Stimulated activated CD8-positive, alpha-beta memory T cell treated with anti-CD3 and anti-CD28 coated beads, Interleukin-4, amount 100 ng/mL, for 24 hours (primary cell): ENCODE measurements at regions not wholly inside any gene's neighbourhood (a gene's known extent, or its start where the extent isn't known, plus 50 kb on each side); places are given as distances from the start of the nearest gene placed in this dataset.

ENCODE experiments used
- DNase-seq: peaks from one replicate; pipeline ENCODE4 v3.0.0-alpha.2; 2020; ENCODE audit warnings: low read depth

DNA sequence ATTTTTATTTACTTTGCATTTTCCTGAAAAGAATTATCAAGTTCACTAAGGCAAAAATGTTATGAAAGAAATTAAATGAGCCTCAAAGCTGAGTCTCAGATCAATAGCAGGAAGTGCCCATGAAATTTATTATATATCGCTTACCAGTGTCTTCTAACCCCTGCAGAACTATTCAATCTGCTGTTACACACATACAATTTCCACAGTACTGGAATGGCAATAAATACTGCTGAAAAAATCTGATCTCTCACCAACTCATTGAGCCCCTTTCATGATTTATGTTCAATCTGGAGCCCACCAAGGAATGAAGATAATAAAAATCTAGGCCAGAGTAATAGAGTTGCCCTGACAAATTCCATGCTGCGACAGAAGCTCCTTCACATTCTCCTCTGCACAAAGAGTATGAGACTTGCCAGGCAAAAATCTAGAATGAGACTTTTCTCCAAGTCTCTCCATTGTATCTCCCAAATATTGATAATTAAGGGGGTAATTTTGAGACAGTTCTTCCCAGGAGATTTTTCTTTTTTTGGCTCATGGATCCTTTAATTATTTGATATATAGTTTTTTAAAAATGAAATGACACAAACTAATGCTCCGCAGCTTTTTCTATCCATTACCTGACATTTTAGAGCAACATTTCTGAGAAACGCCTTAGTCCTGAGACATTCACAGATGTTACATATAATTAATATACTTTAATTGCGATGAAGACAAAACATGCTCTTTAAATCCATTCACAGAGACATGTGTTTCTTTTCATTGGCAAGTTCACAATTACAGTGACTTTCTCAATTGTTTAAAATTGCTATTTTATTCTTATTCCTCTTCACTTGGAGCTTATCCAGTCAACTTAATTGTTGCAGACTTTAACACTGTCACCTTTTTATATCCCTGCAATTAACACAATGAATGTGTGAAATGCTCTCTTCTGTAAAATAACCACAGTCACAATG is 1020.4 kb downstream of the CBLN2 start:
- no peak for DNase-seq

DNA sequence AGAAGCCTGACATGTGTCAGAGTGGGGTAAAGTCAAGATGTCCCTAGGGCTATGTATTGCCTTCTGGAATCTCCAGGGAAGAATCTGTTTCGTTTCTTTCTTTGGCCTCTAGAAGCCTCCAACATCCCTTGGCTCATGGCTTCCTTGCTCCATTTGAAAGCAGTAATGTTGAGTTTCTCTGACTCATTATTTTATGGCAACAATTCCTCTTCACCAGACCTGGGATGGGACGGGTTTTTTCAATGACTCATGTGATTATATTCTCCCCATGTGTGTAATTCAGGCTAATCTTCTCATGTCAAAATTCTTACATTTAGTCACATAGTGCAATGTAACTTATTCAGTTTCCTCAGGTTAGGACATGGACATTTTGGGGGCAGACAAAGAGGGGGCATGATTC is 1038.6 kb downstream of the CBLN2 start:
- no peak for DNase-seq

DNA sequence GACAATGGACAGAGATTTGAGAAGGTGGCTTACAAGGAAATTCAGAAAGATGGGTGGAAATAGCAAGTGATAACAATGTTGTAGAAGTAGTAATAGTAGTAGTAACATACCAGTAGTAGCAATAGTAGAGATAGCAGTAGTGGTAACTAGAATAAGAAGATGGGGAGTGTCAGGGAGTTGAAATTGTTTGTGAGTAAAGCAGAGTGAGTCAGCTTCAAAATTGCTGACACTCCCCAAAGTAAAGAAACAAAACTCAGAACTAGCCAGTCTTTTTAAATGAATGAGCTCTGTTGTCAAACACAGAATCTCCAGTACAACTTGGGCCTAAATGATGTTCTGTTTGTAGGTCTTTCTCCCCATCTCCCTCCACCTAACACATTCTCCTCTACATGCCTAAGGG is 1040.9 kb downstream of the CBLN2 start:
- no peak for DNase-seq

DNA sequence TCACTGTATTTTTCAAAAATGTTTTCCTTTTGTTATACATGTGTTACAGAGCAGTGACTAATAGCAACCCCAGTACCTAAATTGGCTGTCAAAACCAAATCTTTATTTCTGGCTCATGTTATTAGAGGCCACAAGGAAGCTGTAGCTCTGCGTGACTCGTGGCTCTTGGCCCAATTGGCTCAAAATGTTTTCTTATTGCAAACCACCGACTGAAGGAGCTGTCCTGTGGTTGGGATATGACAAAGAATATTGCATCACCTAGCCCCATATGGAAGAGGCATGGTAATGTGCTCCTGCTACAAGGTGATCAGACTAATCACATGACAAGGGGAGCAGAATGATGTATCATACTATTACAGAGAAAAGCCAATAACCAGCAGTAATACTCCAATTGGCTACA is 1058.5 kb downstream of the CBLN2 start:
- no peak for DNase-seq

DNA sequence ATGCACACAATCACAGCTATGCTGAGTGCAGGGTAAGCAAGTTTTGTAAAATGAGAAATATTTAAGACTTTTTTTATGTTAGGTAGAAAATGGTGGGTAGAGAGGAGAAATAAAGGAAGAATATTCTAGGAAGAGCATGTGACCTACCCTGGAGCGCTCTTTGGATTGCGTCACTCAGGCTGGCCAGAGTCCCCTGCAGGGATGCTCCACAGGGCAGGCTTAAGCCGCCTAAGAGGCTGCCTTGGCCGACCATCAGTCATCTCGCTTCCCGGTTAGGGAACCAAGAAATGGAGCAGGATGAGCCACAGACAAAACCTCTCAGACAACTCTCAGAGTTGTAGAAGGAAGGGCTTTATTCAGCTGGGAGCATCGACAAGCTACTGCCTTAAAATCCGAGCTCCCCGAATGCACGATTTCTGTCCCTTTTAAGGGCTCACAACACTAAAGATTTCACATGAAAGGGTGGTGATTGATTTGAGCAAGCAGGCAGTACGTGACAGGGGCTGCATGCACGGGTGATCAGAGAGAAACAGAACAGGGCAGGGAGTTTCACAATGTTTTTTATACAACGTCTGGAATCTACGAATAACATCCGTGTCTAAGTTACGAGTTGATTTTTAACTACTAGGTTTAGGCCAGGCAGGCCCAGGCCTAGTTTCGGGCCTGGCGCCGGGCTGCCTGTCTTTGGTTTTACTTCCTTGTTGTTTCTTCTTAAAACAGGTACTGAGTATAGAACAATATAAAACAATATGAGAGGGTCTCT is 1072.0 kb downstream of the CBLN2 start:
- DNase-seq: no peak

DNA sequence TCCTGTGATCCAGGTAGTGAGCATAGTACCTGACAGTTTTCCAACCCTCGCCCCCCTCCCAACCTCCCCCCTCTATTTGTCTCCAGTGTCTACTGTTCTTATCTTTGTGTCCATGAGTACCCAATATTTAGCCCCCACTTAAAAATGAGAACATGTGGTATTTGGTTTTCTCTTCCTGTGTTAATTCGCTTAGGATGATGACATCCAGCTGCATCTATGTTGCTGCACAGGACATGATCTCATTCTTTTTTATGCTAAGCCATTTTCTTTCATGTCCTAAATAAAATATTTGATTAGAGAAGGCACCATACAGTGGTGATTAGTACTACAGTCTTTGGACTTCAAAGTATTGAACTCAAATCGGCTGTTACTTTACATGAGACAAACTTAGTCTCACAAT is 1087.9 kb downstream of the CBLN2 start:
- no peak for DNase-seq

DNA sequence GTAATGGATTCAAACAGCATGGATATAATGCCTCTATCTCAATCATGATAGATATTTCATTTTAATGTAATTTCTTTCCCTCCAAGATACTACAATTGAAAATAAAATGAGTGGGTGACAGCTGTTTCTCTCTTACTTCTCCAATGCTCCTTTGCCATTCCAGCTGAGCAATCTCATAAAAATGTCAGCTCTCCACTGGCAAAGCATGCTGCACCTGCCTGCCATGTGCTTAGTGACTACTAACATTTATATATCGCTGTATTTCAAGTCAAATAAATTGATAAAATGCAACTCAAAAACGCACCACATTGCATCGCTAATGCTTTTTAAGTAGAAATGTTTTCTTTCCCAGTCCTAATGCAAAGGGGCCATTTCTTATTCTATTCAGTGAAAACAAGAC is 1093.9 kb downstream of the CBLN2 start:
- DNase-seq: no peak

DNA sequence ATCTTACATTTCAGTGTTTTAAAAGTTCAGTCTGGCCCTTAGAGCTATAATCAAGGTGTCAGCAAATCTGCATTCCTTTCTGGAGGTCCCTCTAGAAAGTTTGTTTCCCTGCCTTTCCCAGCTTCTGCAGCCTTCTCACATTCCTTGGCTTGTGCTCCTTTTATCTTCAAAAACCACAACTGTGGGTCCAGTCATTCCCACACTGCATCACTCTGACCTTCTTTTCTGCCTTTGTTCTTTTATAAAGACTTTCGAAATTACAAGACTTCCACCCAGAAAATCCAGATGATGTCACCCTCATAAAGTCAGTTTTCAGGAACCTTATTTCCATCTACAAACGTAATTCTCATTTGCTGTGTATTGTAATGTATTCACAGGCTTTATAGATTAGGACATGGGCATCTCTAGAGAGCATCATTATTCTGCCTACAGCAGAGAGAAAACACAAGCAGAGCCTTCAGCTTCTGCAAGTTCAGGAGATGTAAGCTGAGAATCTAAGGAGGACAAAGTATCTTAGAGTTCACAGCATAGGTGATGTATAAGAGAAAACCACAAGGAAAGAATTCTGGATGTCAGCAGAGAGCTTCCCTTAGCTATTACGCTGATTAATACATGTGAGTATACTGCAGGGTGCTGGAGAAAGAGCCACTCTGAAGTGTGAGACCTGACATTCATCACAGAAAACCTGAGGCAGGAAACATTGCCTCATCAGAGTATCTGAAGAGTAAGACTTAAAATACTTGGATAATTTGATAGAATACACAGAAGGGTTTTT is 1100.2 kb downstream of the CBLN2 start:
- no peak for DNase-seq

DNA sequence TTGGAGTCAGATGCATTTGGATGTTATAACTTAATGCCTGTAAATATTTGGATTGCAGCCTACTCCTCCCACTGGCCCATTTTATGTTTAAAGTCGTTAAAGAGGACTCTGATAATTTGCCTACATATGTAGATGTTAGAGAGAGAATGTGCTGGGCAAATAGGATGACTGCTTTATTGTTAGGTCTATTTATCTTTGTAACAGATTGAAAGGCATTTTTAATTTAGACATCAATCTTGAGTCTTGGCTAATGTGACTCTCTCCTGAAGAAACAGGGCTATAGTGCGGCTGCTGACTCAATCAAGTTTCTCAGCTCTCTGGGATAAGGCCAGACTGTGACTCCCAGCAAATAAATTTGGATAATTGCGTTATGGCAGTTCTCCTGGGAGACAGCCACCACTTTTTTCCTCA is 1101.4 kb downstream of the CBLN2 start:
- DNase-seq: no peak

DNA sequence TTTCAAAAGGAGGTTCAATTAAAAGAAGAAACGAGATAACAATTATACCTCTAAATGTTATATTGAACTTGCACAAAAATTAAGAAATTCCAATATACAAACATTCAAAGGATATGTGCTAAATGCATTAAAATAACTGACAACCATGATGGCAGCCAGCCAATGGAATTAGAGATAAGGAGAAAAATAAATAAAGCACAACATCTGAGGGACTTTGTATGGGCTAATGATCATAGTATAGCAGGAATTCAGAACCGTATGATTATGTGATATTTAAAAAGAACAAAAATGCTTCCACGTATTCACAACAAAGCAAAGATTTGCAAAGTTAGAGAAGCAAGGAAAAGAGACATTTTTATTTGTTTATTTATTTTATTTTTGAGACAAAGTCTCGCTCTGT is 1103.0 kb downstream of the CBLN2 start:
- no peak for DNase-seq

DNA sequence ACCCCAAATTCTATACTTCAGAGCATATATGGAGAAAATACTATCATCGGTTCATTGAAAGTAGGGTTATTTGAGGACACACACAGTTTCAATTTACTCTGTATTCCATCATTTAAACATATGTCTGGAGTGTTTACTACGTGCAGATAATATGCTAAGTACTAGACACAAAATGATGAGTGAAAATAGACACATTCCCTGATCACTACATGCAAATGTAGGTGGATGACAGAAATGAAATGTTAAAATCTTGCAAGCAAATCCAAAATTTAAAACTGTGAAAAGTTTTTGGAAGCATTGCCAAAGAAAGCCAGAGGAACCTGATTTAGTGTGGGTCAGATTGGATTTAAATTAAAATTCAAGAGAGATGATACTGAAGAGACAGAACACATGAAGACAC is 1106.6 kb downstream of the CBLN2 start:
- DNase-seq: no peak

DNA sequence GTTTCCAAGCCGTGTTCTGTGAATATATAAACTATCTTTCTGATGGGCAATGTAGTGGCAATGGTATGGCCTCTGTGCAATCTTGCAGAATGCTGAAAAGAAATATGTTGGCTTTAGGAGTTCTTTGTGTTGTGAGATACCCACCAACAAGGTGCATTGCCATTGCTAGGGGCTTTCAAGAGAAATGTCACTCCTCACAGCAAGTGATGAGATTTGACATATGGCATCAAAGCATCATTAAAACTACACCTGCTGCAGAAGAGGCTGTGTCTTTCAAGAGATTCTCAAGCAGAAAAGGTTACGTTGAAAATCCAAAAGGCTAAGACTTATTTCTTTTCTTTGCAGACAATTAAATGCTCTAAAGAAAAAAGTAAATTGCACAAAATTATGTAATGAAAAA is 1110.8 kb downstream of the CBLN2 start:
- DNase-seq: no peak

DNA sequence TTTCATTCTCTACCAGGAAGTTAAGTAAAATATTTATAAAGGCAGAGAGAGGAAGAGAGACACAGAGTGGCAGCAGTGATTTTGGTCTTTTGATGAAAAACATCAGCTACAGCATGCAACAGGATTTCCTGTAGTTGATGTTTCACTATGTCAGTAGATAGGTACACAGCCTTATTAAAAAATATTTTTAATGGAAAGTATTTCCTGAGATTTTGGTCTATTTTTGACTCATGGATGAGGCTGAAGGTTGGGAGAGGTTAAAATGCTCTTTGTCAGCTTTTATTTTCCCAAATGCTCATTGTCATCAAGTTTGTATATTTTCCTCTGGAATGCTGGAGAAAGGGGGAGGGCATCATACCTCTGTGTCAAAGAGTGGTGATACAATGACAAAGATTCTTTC is 1112.5 kb downstream of the CBLN2 start:
- no peak for DNase-seq

DNA sequence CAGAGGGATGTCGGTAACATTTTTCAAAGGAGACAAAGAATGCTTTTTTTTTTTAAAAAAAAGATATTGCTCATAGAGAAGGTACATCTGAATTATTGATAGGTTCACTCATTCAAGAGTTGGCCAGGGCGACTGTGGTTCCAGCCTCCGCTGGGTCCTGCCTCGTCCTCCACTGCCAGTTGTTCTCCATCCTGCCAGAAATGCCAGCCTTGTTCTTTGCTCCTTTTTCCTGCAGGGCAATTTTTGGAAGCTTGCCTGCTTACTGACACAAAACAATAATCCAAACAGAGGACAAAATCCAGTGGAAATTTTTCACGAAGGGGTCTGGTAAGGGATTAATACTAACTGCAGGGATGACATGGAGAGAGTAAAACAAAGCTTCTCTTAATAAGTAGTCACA is 1113.0 kb downstream of the CBLN2 start:
- DNase-seq: no peak

DNA sequence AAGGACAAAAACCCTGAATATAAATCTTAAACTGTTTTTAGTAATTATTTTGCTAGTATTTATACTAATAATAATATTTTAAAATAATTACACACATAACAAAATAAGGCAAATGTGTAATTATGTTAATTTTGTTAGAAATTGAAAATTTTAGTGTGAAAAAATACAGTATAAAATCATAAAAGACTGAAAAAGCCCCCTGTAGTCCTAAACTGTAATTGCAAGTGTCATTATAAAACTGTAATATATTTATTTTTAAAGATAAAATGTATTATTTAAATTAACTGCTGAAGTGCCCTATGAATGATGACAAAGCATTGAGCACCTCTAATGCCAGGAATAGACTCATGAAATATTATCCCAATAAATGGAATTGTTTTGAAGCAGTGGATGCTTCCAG is 1117.7 kb downstream of the CBLN2 start:
- no peak for DNase-seq

DNA sequence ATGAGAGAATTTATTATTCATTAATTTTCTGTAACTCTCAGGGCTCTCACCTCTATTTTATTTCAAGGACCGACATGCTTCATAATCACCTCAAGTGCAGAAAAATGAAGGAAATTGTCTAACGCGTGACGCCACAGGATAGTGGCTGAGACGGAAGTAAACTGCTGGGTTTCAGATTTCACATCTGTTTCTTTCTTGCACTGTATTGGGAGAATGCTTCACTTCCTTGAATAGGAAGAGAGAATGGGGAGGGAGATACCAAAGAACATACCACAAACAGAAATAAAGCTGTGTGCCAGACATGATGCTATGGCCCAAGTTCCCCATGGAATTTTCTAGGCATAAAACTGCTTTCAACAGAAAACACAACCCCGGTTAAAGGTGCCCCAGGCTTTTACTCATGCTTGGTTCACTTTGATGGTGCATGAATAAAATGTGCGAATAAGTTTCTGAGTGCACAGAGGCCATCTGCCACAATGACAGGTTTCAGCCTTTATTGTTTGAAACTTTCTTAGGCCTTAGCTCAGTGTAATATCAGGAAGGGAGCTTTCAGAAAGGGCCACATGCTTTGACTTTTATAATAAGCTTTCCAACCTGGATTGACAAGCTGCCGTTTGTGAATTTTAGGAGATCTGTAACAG is 1116.4 kb downstream of the SOCS6 start:
- no peak for DNase-seq

DNA sequence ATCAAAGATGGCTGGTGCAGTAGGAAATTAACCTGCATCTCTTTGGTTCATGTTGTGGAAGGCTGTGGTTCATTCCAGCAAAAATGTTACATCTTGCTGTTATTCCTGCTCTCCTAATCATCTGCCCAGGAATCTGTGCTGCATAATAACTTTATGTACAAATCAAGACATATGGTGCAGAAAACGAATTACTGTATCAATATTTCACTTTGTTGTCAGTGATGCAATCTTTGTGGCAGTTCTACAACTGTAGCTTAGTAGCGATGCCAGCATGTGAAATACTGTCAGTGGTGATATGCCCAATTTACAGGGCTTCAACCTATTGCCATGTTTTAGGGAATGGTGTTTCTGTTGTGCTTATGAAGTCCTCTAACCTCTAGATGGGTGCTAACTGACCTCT is 1114.7 kb downstream of the SOCS6 start:
- no peak for DNase-seq

DNA sequence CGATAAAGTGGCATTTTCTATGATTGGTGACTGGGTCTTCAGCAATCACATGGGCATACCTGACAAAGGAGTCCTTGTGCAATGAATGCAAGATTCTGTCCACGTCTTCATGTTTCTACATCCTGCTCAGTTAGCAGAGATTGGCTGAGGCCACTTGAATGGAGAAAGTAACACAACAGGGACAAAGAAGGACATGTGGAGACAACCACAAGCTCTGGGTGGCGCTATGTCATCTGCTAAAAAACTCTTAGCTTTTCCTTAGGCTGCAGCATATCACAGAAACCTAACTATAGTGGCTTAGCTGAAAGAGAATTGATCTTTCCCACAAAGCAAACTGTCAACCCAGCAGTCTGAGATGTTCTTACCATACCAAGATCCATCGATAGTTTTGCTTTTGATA is 1109.7 kb downstream of the SOCS6 start:
- DNase-seq: no peak

DNA sequence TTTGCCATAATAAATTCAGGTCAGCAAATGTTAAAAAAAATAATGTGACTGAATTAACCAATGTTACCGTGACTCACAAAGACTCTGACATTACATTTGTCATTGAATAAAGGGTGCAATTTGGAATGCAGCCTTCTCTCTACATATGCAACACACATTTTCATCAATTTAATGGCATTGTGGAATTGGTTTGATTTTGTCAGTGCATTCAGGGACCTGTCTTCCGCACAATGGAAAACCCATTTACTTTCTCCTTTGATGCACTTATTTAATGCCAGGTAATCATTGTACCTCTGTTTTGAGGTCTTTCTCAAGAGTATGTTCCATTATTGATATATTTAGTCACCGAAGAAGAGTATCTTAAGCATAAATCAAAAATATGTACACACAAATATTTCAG is 1099.3 kb downstream of the SOCS6 start:
- DNase-seq: no peak

DNA sequence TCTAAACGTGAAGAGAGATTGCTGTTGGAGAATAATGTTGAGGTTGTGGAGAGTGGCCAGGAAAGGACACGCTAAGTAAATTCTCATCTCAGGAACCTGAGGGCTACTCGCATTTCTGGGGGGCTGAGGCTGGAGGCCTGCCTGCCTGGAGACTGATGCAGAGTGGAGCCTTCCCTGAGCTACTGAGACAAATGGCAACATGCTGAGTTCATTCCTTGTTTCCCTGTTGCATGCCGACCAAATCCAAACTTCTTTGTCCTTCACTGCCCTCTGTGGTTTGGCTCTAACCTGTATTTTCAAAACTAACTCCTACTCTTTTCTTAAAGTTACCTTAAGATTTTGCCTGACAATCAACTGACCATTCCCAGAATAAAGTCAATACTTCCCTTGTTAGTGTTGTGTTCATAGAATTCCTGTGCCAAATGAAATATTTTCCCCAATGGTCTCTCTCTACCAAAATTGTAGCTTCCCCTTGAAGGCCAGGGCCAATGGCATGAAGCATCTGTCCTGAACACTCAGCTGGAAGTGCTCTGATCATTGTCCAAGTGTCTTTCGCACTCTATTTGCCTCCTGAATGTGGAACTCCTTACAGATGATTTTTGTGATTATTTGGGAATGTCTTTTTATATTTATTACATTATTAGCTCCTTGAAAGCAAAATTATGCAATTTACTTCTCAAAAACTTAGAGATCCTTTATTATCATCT is 1085.6 kb downstream of the SOCS6 start:
- no peak for DNase-seq

DNA sequence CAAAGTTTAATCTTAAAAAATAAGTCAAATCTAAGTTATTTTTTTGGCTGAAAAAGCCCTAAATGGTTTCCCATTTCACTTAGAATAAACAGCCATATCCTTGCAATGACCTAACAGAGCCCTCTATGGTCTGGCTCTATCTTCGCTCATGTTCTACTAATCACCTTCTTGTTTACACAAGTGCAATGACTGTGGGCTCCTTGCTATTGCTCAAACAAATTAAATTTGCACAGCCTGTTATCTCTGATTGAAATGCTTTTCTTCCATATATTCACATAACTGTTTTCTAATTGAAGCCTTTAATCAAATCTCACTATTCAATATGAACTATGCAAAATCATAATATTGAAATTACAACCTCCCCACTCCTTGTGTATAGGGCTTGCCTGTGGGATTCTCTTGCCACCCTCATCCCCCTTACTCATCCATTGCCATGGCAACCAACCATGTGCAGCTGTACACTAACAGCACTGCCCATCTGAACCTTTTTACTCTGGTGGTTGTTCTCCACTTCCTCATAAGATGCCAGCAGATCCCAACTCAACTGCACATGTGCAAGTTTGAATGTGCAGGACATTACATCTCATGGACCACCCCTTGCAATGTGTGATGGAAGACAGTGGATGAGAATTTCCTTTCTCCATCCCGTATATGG is 1083.2 kb downstream of the SOCS6 start:
- no peak for DNase-seq
